Pons (tissue), 1 donor: ENCODE measurements at regions not wholly inside any gene's neighbourhood (a gene's known extent, or its start where the extent isn't known, plus 50 kb on each side); places are given as distances from the start of the nearest gene placed in this dataset.
"Not testable (repeated sequence)": the region's sequence is repeated elsewhere in the genome, so short reads cannot be mapped to it uniquely, and the experiment has no call there.

ENCODE experiments used
- DNase-seq: peaks from one replicate; pipeline ENCODE4 v3.0.0-alpha.2; 2016; ENCODE audit warnings: low spot score

DNA sequence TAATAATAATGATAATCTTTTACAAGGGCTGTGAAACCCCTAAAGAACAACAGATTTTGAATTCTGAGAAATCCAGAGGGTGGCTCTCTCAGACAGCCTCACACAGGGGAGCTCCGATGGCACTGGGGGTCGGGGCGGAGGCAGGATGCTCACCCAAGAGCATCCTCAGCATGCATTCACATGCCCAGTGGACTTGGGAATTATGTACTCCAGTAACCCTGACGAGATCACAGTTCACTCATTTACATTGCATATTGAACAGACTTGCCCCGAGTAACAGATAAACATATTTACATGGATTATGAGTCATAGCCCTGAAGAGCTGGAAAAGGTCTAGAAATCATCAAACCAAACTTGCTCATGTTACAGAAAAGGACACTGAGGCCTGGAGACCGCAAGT lies 482.7 kb upstream of the JARID2 start:
- no peak for DNase-seq

DNA sequence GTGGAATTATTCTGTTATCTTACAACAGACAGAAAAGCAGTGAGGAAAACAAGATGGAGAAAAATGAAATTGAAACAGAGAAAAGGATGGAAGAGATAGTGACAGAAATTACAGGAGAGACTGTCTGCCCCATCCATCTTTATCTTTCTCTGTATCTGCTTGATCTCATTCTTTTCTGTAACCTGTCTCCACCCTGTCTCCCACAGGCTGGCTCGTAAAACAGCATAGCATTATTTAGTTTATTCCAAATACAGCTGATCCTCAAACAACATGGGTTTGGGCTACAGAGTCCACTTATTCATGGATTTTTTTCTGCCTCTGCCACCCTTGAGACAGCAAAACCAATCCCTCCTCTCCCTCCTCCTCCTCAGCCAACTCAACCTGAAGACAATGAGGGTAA lies 482.3 kb upstream of the JARID2 start:
- DNase-seq = no peak

DNA sequence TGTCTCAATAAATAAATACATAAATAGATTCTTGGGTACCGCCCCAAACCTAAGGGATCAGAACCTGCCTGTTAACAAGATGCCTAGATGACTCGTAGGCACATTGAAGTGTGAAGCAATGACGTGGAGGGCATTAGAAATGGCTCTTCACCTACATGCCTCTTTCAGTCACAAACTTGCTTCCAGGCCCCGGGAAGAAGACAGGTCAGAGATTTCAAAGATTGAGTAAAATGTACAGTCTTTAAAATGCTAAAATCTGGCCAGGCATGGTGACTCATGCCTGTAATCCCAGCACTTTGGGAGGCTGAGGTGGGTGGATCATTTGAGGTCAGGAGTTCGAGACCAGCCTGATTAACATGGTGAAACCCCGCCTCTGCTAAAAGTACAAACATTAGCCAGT lies 480.8 kb upstream of the JARID2 start:
- no peak for DNase-seq

DNA sequence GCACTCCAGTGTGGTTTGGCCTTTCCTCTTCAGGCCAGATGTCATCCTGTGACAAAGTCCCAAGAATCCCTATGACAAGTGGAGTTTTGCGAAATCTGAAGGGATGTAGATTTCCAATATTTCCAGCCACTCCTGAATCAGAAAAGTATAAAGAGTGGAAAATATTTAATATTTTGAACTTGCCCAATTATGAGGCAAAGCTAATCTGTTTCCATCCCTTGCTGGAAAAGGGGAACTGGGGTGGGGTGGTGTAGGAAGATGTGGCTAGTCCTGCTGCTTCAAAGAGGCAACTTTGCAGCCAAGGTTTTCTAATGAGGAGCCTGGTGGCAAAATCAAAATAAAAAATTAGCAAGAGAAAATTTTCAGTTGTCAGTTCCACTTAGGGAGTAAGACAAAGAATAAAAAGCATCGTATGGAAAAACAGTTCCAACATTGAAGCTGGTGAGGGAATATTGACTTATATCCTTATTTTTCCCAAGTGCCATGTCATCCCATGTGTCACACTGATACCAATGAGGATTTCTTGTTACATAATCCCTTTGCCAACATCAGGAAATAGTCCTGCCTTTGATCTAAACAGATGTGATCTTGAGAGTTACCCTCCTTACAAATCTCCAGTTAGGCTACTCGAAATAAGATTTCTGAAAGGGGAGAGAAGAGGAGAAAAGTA lies 480.0 kb upstream of the JARID2 start:
- no peak for DNase-seq

DNA sequence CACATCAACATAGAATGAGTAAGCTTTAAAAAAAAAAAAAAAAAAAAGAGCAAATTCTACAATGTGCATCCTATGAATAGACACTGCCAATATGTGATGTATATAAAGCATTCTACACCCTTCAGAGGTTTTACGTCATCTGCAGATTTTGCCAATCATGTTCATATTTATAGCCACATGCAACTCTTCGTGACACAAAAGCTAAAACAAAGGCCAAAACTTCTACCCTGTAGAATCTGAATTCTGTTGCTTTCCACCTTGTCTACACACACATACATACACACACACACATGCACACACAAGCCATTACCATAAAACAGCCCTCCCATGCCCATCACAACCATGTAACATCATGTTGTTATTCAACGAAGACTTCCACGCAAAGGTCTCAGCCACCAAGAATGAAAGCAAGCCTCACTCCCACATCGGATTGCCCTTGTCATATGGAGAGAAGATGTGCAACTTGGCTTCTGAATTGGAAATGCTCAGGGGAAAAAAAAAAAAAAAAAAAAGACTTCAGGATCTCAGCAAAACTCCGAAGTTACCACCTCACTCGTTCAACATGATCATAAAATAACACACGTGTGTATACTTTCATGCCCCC lies 479.4 kb upstream of the JARID2 start:
- no peak for DNase-seq

DNA sequence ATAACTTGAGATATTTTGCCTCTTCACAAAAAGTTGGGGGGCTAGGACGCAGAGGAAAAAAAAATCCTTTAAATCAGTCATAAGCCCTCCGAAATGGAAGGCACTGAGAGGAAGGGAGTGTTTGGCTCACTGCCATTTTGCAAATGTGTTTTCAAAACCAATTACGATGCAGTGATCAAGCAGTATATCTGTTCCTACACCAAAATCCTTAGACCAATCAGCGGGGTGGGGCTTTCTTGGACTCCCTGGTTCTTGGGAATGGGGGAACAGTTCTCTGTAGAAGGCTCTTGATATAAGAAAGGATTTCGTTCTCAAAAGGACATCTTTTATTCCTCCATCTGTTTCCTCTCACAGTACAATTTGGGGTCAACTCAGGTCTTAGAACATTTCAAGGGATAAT lies 478.6 kb upstream of the JARID2 start:
- DNase-seq = no peak

DNA sequence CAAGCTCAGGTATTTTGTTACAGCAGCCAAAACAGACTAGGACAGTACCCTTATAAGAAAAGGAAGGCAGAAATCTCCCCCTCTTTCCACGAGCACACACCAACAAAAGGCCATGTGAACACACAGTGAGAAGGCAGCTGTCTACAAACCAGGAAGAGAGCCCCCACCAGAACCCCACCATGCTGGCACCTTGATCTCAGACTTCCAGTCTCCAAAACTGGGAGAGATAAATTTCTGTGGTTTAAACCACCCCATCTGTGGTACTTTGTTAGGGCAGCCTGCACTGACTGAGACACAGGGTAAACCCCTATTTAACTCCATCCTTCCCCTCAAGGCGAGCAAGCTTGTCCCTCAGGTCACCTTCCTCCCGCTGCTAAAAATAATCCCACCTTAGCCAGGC lies 475.8 kb upstream of the JARID2 start:
- no peak for DNase-seq

DNA sequence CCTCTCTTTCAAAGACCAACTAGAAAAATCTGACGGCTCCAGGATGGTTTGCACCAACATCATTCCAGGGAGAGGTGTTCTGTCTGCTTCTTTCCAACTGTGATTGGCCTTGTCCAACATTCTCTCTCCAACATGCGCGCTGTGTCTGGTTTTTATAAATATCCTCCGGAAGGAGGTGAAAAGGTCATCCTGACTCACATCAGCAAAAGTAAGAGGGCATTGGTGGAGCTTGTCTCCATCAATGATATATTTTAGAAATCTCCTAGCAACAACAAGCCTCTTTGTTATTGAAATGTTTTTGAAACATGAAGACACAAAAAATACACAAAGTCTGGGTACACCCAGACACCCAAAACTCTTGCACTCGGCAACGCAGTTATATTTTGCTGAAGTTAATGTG lies 475.3 kb upstream of the JARID2 start:
- no peak for DNase-seq

DNA sequence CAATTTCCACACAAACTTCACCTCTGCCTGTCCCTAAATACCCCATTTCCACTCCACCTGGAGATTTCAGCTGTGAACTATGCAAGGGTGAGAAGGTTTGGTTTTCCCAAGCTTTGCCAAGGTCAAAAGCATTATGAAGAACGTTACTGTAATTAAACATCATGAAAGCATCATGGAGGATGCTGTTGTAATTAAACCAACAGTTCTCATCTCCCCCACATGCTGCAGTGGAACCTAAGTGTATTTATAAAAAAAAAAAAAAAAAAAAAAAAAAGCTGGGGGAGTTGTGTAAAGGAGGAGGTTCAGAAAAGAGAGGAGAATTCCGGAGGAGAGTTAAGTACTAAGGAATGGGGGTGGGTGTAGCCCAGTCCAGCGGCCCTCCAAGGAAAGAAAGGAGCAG lies 474.9 kb upstream of the JARID2 start:
- no peak for DNase-seq

DNA sequence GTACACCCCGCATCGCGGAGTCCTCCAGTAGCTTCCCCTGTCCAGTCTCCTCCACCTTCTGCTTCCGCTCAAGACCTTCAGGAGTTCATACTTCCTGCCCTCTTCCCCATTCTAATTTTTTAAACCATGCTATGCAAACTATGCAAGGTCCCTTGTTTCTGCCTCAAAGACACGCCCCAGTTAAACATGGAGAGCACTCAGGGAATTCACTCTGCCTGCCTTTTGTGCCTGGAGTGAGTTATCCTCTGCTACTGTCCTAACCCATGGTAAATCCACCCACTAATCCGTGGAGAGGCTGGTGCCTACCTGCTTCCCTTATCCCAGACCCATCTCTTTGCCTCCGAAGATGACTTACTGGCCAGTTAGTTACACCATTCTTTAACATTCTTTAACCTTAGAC lies 473.7 kb upstream of the JARID2 start:
- no peak for DNase-seq

DNA sequence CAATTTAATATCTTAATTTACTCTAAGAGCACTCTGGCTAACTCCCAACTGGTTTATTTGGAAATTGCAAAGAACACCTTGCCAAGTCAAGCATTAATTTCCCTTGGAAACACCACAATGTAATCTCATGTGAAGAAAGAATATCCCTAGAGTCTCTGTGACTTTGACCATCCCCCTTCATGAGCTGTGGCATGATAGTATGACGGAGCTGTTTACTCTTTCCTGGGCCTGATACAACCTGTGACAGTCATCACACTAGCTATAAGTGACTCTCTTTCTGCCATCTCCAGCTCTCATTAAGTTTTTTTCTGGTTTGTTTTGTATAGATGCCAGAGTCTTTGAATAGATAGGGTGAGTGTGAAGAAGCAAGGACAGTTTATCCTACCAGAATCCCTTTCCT lies 470.3 kb upstream of the JARID2 start:
- DNase-seq = no peak

DNA sequence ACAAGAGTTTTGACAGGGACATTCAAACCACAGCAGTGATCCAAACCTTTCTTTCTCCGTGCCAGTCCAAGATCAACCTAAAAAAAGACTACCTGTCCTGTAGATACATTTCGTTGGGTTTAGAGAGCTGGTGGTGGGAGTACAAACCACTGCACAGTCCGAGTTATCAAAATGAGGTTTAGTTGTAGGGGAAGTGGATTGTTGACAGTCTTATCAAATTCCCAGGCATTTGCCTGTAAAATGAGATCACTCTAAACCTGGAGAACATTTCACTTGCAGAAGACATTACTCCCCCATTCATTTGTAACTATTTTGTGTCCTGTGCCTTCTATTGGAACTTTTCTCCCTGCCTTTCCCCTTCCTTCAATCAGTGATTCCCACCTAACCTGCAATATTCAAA lies 469.6 kb upstream of the JARID2 start:
- DNase-seq = no peak

DNA sequence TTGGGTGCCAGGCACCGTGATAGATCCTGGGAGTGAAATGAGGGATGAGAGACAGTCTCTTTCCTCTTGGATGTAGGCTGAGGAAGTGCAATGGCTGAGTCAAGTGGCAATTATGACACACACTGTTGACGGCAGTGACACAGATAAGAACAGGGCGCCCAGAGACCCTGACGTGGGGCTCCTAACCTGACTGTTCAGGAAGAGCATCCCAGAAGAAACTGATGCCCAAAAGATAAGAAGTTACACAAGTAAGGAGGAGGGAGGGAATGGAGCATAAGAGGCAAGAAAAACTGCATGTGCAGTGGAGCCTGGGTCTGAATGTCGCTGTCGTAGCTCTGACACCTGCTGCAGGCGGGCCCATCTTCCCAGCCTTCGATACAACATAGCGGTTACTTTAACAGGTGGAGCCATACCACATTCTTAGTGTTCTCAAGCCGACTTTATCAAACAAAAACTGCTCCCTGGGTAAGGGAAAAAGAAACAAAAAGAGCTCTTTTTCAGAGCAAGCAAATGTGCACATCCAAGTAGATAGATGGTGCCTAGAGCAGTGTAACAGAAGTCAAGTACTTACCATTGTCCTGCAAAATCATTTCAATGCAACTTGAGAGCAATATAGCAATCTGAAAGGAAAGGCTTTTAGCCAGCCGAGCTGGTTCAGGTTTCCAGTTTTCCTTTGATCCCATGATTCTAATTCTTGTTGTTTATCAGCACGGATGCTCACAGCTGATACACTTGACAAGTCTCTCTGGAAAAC lies 463.9 kb upstream of the JARID2 start:
- no peak for DNase-seq

DNA sequence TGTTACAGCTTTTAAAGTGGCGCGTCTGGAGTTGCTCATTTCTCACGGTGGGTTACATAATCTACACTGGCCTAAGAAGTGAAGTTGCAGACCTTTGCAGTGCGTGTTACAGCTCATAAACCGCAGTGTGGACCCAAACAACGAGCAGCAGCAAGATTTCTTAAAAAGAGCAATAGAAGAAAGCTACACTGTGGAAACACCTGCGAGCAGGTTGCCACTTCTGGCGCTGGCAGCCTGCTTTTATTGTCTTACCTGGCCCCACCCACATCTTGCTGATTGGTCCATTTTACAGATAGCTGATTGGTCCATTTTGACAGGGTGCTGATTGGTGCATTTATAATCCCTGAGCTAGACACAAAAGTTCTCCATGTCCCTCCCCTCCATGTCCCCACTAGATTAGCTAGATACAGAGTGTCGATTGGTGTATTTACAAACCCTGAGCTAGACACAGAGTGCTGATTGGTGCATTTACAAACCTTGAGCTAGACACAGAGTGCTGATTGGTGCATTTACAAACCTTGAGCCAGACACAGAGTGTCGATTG lies 462.9 kb upstream of the JARID2 start:
- not testable (repeated sequence) for DNase-seq

DNA sequence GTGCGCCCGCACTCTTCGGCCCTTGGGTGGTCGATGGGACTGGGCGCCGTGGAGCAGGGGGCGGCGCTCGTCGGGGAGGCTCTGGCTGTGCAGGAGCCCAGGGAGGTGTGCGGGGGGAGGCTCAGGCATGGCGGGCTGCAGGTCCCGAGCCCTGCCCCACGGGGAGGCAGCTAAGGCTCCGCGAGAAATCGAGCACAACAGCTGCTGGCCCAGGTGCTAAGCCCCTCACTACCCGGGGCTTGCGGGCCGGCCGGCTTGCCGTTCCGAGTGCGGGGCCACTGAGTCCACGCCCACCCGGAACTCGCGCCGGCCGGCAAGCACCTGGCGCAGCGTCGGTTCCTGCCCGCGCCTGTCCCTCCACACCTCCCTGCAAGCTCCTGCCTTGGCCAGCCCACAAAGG lies 462.3 kb upstream of the JARID2 start:
- no peak for DNase-seq

DNA sequence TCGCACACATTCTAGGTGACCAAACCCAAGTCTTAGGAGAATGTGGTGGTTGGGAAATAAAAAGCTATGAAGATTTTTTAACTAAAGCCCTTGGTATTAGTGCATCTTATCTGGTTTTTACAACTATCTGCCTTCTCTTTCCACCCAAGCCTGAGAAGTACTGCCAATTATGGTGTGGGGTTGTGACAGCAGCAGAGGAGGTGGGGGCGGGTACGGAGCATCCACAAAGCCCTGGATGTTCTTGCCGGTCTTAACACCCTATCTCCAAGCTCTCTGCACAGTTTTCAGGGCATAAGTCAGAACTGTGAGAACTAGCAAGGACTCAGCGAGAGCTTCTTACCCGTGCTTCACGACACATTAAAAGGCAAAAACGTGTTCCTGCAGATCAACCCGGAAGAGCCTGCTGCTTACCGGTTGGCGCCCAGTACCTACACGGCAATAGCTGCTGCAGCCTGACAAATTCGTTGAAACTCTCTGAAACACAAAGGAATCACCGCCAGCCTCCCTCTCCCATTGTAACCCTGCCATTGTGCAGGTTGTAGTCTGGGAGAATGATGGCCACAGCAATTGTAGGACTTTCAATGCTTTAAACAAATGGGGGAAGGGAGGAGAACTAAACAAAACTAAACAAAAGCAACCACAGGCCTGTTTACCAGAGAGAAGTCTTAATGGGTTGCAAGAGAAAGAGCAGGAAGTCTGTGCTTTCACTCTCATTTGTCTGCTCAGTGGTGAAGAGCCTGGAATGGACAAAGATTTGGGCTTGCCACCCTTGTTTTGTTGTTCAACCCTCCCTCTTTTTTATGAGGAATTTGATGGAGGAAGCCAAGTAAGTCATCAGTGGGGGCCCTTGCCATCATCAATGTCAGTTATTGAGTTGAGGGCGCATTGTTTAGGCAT lies 461.0 kb upstream of the JARID2 start:
- no peak for DNase-seq

DNA sequence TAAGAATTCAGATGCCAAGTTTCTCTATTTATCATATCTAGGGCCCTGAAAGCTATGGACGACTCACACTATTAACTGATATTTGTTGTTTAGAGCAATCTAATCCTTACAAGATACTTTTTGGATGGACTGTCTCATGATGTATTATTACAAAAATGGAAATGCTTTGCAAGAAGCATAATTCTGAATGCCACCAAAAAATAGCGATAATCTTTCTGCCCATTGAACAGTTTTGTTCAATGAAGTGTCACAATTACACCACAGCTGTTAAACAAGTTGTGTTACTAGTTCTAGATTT lies 460.4 kb upstream of the JARID2 start:
- DNase-seq = no peak

DNA sequence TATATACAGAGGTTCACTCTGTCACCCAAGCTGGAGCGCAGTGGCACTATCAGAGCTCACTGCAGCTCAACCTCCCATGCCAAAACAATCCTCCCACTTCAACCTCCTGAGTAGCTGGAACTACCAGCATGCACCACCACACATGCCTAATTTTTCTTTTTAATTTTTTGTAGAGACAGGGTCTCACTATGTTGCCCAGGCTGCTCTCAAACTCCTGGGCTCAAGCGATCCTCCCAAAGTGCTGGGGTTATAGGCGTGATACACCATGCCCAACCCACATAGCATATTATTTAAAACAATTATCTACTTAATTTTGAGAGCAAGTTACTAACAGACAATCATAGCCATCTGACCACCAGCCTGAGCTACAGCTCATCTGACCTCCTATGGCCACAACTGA lies 459.9 kb upstream of the JARID2 start:
- DNase-seq = no peak

DNA sequence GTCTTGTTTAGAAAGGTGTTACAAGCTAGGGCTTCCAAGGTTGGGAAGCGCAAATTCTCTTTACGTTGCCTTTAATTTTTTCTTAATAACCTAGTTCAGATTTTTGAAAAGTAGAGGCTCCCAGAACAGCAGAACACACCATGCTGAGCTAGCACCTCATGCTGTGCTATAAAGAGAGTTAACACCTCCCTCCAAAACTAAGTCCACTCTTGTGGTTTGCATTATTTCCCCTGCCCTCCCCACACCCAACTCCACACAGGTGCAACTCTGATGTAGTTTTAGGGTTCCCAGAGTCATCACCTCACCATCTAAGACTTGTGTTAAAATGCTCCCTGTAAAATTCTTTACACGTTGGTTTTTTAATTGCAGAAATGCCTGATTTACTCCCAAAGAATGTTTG lies 459.4 kb upstream of the JARID2 start:
- DNase-seq = no peak

DNA sequence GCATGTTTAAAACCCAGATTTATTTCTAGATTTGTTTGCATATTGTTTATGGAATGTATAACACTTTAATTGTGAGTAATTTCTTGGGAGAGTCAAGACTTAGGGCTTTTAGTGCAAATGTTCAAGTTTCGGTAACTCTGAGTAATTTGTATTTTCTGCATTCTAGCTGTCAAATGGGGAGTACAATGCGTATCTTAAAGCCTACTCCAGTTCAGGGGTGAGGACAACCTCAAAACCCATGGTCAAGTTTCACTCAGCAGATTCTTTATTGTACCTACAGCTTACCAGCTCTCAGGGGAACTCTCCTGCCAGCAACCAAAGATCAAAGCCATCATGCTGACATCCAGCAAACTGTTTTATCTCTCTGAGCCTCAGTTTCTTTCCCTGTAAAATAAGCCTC lies 458.6 kb upstream of the JARID2 start:
- no peak for DNase-seq

DNA sequence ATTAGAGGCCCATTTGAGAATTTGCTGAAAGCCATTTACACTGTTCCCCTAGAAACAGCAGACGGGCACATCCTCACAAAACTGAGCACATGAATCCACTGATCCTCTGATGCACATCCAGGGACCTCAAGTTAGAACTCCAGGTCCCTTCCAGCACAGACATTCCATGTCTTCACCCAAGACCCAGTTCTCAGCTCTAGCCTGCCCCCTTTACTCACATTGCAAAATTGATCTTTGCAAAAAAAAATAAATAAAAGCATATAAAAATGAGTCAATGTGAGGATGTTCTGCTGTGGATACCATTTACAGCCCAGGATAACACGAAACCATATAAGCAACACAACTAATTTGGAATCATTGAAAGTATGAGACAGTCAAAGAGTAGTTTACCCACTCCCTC lies 458.2 kb upstream of the JARID2 start:
- no peak for DNase-seq

DNA sequence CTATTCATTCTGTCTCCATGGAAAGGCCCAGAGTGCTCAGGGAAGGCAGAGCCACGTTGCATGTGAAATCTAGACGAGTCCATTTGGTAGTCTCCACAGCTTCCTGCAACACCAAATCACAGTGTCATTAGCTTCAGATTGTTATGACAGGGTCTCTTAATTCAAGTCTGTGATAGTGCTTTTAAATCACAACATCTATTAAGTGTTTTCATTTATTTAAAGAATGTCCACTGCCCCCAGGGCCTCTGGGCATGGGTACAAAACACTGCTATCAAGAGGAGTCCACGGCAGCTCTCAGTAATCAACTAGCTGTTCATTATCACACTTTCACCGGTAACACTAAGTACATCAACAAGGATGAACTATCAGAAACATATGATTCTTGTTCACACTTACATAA lies 455.9 kb upstream of the JARID2 start:
- no peak for DNase-seq

DNA sequence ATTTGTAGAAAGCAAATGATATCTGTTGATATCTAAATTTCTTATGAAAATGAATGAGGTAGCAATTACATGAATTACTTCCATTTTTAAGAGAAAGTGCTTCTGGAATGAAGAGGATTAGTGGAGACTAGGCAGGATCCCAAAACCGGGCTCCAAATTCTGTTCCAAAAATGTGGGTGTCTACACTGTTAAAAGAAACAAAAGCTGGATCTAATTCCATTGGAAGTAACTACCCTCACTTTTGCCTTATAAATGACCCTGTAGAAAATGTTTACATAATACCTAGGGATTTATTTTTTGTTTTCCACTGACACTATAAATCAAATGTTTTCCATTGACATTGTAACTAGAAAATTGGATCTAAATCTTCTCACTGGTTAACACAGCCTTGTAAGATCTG lies 454.9 kb upstream of the JARID2 start:
- no peak for DNase-seq
